ENCODE measurements at regions not wholly inside any gene's neighbourhood (a gene's known extent, or its start where the extent isn't known, plus 50 kb on each side); places are given as distances from the start of the nearest gene placed in this dataset.
A peak's percentile ranks its signal among the peaks of the same experiment; 100 is the strongest.
"Not testable (repeated sequence)": the region's sequence is repeated elsewhere in the genome, so short reads cannot be mapped to it uniquely, and the experiment has no call there.

DNA sequence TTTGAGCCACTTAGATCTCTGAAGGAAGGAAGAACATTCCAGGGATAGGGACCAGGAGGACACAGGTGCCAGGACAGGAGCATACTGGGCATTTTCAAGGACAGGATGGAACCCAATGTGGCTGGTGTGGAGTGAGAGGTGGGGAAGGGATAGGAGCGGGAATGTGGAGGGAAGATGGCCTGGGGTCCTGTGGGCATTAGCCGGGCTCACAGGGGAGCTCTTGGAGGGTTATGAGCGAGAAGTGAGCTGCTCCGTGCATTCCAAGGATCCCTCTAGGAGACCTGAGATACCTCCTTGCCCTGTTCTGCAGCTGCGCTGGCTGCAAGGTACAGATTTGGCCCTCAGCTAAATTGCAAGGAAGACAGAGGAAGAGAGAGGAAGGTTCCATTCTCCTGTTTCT is 87.5 kb downstream of the IER5 start:
- peaks cover 0 to 8% (median 7%) of the 10 kb centered on the region in 3 donors for H3K4me1 Mint-ChIP-seq
- peaks cover 4 to 9% of the 10 kb centered on the region in 2 donors for H3K36me3 Mint-ChIP-seq
- no peak overlapping the region for H3K4me3 Mint-ChIP-seq
- no peak overlapping the region for H3K27ac Mint-ChIP-seq
- no peak for DNase-seq
- peaks cover 3 to 37% (median 23%) of the 10 kb centered on the region in 3 donors for H3K27me3 Mint-ChIP-seq
- ATAC-seq (ENCODE audit: low read depth in 2 of 2): no peak
- H3K9me3 Mint-ChIP-seq: peaks cover 0 to 8% (median 4%) of the 10 kb centered on the region in 7 donors

DNA sequence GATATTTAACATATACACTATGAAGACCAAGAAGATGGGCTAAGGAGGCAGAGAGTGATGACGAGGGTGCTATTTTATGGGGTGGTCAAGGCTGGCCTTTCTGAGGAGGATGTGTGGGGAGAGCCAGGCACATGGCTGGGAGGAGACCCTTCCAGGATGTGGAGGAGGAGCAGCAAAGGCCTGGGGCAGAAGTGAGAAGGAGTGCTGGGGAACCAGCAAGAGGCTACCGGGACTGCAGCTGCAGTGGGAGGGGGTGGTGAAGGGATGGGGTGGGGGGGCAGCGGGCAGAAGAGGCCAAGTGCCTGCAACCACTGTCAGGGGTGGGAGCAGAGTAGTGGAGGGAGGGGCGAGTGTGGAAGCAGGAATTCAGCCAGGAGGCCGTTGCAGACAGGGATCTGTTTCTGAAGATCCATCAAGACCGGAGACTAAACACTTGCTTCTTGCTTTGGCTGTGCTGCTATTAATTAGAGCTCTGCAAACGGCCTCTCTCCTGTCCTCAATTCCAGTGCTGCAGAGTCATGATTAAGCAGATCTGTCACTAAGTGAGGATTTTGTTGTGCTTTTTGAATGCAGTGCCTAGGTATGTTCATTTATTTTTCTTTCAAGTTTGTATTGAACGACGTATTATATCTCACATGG is 89.9 kb downstream of the IER5 start:
- H3K27ac Mint-ChIP-seq: no peak overlapping the region
- peak overlapping the region in 1 of 8 donors; percentile 48 for H3K4me3 Mint-ChIP-seq
- DNase-seq: no peak
- peaks cover 0 to 46% (median 32%) of the 10 kb centered on the region in 3 donors for H3K27me3 Mint-ChIP-seq
- ATAC-seq (ENCODE audit: low read depth in 2 of 2): no peak
- peaks cover 0 to under 1% (median 0%) of the 10 kb centered on the region in 7 donors for H3K9me3 Mint-ChIP-seq
- H3K36me3 Mint-ChIP-seq: peaks cover under 1 to 3% of the 10 kb centered on the region in 2 donors
- H3K4me1 Mint-ChIP-seq: peaks cover 0 to 8% (median 5%) of the 10 kb centered on the region in 3 donors

DNA sequence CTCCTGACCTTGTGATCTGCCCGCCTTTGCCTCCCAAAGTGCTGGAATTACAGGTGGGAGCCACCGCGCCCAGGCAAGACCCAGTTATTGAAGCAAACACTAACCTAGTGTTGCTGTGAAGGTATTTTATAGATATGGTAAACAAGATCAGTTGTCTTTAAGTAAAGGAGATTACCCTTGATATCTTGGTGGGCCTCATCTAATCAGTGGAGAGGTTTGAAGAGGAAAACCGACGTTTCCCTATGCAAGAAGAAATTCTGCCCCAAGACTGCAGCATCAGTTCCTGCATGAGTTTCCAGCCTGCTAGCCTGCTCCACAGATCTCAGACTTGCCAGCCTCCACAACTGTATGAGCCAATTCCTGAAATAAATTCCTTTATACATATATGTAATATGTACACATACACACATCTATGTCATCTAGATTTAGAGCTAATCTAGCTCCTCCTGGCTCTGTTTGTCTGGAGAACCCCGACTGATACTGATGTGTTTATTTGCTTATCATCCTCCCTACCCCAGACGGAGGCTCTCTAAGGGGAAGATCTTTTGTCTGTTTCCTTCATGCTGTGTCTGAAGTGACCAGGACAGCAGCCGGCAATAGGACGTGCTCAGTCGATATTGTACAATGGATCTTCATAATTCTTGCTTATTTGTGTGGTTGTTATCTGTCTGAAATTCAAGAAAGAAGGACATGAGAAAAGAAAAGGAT is 90.9 kb downstream of the IER5 start:
- ATAC-seq (ENCODE audit: low read depth in 2 of 2) (no peak), DNase-seq (no peak)
- Mint-ChIP-seq H3K4me3 (no peak overlapping the region), H3K27me3 (peaks cover 0 to 50% (median 28%) of the 10 kb centered on the region in 3 donors), H3K4me1 (peaks cover 0 to 8% (median 4%) of the 10 kb centered on the region in 3 donors), H3K9me3 (no peaks in the 10 kb centered on the region), H3K27ac (peak overlapping the region in 1 of 6 donors; percentile 45), H3K36me3 (no peaks in the 10 kb centered on the region)

DNA sequence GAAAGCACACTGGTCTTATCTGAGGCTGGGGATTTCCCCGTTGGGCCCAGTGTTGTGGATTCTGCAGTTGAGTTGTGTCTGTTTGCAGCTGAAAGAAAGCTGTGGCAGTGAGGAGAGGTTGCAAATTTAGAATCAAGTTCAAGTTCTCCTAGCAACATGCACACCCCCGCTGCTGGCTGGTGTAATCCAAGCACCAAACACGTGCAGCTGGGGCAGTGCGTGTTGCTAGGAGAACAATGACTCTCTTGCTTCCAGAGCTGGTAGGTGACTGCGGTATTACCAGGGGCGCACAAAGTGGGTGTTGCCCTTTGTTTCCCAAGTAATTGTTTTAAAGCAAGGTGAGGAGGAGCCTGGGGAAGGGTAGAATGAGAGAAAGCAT is 91.5 kb downstream of the IER5 start:
- peaks cover 0 to 8% (median 4%) of the 10 kb centered on the region in 3 donors for H3K4me1 Mint-ChIP-seq
- peaks cover 5 to 50% (median 34%) of the 10 kb centered on the region in 3 donors for H3K27me3 Mint-ChIP-seq
- H3K36me3 Mint-ChIP-seq: no peaks in the 10 kb centered on the region
- H3K27ac Mint-ChIP-seq: peak overlapping the region in 3 of 6 donors; percentile 39 to 60 (median 45)
- H3K9me3 Mint-ChIP-seq: peaks cover 0 to 3% (median 0%) of the 10 kb centered on the region in 7 donors
- no peak for ATAC-seq (ENCODE audit: low read depth in 2 of 2)
- DNase-seq: no peak
- no peak overlapping the region for H3K4me3 Mint-ChIP-seq

DNA sequence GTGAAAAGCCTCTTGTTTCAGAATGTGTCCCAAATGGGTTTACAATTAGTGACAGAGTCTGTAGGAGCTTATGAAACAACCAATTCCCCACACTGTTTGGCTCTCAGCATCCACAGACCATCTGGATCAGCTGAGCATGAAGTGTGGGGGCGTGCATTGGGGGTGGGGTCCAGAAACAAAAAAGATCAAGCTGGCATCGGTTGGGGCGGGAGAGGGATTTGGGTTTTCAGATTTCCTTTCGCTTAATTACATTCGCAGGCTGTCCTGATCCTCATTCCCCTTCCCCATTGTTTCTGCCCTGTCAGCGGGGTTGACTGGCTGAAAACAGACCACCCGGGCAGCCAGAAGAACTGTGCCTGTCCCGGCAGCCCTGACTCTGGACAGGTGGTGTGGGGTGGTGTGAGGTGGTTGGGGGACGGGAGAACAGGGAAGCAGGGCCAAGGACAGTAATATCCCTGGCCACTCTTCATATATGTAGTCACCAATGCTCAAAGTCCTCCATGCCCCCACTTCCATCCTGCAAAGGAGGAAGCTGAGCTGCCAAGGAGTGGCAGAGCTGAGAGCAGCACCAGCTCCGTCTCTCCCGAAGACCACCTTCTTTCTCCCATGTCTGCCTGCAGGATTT is 92.0 kb downstream of the IER5 start:
- H3K9me3 Mint-ChIP-seq: peaks cover 0 to 3% (median 0%) of the 10 kb centered on the region in 7 donors
- H3K36me3 Mint-ChIP-seq: no peaks in the 10 kb centered on the region
- peak overlapping the region in 2 of 6 donors; percentile 39 to 60 for H3K27ac Mint-ChIP-seq
- peaks cover 9 to 53% (median 36%) of the 10 kb centered on the region in 3 donors for H3K27me3 Mint-ChIP-seq
- DNase-seq: no peak
- ATAC-seq (ENCODE audit: low read depth in 2 of 2): no peak
- no peak overlapping the region for H3K4me3 Mint-ChIP-seq
- peaks cover 0 to 8% (median 4%) of the 10 kb centered on the region in 3 donors for H3K4me1 Mint-ChIP-seq

DNA sequence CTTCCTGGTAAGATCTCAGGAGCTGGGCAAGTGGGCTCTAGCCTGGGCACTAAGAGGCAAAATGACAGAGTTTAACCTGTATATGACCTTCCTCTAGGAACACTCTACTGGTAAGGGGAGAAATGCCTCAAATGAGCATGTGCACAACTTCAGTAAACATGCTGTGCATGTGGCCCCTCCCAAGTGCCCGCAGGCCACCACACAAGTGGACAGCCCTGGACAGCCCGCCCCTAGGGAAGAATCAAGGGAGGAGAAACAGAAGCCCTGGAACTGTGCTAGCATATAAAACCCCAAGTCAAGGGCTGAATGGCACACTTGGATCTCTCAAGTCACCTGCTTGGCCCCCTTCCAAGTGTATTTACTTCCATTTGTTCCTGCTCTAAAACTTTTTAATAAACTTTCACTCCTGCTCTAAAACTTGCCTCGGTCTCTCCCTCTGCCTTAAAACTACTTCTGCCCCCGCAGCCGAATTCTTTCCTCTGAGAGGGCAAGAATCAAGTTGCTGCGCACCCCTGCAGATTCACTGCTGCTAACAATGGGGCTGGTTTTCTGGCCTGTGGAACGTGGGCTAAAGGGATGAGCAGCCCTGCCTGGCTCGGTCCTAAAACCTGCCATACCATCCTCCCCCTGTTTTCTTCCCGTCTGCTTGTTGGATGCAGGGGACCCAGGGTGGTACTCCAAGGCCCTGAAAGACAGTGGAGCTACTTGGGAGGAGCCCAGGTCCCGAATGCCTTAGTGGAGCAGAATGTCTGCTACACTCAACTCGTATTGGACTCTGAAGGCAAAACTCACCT is 93.5 kb downstream of the IER5 start:
- Mint-ChIP-seq H3K27ac (no peak overlapping the region), H3K27me3 (peaks cover 22 to 56% (median 39%) of the 10 kb centered on the region in 3 donors), H3K9me3 (peaks cover 0 to 6% (median 3%) of the 10 kb centered on the region in 7 donors), H3K36me3 (no peaks in the 10 kb centered on the region), H3K4me1 (peaks cover 0 to 8% (median 4%) of the 10 kb centered on the region in 3 donors), H3K4me3 (no peak overlapping the region)
- DNase-seq: no peak
- no peak for ATAC-seq (ENCODE audit: low read depth in 2 of 2)

DNA sequence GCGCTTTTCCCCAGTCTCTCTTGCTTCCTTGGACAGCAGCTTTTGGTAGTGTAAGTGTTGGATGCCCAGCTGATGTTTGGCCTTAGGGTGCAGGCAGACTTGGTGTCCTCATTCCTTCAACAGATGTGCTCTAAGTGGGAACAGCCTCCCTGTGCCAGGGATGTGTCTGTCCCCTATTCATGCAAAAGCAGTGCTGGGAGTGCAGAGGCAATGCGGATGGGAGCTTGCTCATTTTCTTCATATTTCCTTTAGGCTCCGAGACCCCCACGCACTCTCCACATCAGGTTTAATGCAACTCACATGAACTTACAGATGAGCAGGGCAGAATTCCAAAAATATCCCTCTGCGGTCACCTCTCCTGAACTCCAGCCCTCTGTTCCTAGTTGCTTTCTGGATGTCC is 96.1 kb downstream of the IER5 start:
- Mint-ChIP-seq H3K27me3 (peaks cover 22 to 68% (median 61%) of the 10 kb centered on the region in 3 donors), H3K36me3 (no peaks in the 10 kb centered on the region), H3K4me1 (peaks cover 4 to 8% (median 5%) of the 10 kb centered on the region in 3 donors), H3K4me3 (no peak overlapping the region), H3K27ac (no peak overlapping the region), H3K9me3 (peaks cover 0 to 6% (median 3%) of the 10 kb centered on the region in 7 donors)
- no peak for ATAC-seq (ENCODE audit: low read depth in 2 of 2)
- DNase-seq: no peak

DNA sequence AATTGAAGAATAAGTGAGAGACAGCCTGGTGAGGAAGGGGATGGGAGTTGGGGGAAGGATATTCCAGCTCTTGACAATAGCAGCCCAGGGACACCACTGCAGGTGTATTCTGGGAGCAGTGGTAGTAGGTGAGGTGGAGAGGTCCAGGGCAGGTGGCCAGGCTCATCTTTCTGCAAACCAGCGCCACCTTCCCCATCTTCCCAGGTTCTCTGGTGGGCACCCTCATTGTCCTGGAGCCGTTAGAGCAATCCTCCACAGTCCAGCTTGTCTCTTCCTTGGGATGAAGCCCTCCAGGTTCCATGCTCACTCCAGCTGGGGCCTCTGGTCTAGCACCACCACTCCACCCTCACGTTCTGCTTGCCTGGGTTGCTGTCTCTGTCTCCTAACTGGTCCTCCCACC is 97.0 kb downstream of the IER5 start:
- Mint-ChIP-seq H3K27ac (no peak overlapping the region), H3K4me3 (no peak overlapping the region), H3K27me3 (peaks cover 22 to 70% (median 66%) of the 10 kb centered on the region in 3 donors), H3K36me3 (no peaks in the 10 kb centered on the region), H3K4me1 (peaks cover 2 to 11% (median 5%) of the 10 kb centered on the region in 3 donors), H3K9me3 (peaks cover 0 to 6% (median 3%) of the 10 kb centered on the region in 7 donors)
- DNase-seq (no peak), ATAC-seq (ENCODE audit: low read depth in 2 of 2) (no peak)

DNA sequence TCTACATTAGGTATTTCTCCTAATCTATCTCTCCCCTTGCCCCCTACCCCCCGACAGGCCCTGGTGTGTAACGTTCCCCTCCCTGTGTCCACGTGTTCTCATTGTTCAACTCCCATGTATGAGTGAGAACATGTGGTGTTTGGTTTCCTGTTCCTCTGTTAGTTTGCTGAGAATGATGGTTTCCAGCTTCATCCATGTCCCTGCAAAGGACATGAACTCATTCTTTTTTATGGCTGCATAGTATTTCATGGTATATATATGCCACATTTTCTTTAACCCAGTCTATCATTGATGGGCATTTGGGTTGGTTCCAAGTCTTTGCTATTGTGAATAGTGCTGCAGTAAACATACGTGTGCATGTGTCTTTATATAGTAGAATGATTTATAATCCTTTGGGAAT is 97.6 kb downstream of the IER5 start:
- not testable (repeated sequence) for ATAC-seq (ENCODE audit: low read depth in 2 of 2); H3K27ac Mint-ChIP-seq; H3K4me3 Mint-ChIP-seq; H3K36me3 Mint-ChIP-seq; H3K9me3 Mint-ChIP-seq; DNase-seq
- Mint-ChIP-seq H3K27me3 (peaks cover 28 to 75% (median 69%) of the 10 kb centered on the region in 3 donors), H3K4me1 (peaks cover 6 to 13% (median 8%) of the 10 kb centered on the region in 3 donors)

DNA sequence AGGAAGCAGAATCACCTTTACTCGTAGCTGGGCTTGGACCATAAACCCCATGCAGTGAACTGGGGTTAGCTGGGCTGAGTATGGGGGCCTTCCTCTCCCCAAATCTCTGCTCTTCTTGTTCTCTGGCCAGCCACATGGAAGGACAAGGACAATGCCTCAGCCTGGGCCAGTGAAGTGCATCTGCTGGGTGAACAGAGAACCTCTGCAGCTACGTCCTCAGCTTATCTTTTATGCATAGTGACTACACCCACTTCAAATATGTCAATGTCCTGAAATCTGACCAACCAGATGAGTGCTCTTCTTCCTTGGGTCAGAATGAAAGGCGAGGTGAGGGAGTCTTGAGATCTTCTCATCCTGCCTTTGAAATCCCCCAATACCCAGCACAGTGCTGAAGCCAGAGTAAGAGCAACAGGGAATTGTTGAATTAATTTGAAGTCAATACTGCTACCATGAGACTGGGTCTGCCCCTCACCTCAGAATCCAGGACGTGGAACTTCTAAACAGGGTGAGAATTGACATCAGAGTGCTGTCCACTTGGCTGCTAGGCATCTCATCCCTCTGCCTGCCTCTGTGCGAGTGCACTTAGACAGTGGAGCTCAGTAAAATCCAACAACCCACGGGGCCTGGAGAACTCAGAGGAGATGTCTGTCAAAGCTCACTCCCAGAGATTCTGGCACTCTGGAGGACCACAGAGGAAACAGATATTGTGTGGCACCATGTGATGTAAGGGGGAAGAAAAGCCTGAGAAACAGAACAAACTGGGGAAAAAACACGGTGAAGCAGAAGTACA is 99.0 kb downstream of the IER5 start:
- DNase-seq (no peak), ATAC-seq (ENCODE audit: low read depth in 2 of 2) (no peak)
- H3K4me1 Mint-ChIP-seq: peaks cover 6 to 13% (median 8%) of the 10 kb centered on the region in 3 donors
- H3K27me3 Mint-ChIP-seq: peaks cover 35 to 75% (median 63%) of the 10 kb centered on the region in 3 donors
- peak overlapping the region in 1 of 6 donors; percentile 66 for H3K27ac Mint-ChIP-seq
- no peak overlapping the region for H3K4me3 Mint-ChIP-seq
- H3K9me3 Mint-ChIP-seq: peaks cover 0 to 6% (median 3%) of the 10 kb centered on the region in 7 donors
- no peaks in the 10 kb centered on the region for H3K36me3 Mint-ChIP-seq

DNA sequence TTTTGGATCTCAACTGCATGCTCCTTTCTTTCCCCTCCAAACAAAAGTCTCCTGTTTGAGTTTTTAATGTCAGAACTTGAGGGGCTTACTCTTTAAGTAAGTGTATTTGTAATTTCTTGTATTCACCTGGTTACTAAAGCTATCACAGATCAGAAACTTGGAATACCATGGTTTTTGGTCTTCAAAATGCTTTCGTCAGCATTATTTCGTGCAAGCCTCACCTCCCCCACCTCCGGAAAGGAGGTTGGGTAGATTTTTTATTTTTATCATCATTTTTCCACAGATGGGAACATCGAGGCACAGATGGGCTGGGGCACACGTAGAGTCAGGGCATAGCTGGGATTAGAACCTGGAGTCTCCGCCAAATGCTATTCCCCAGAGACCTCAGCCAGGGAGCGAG is 100.7 kb downstream of the IER5 start:
- ATAC-seq (ENCODE audit: low read depth in 2 of 2) (no peak), DNase-seq (no peak)
- peaks cover 0 to 8% of the 10 kb centered on the region in 2 donors for H3K36me3 Mint-ChIP-seq
- H3K27ac Mint-ChIP-seq: no peak overlapping the region
- H3K4me1 Mint-ChIP-seq: peaks cover 6 to 13% (median 8%) of the 10 kb centered on the region in 3 donors
- H3K27me3 Mint-ChIP-seq: peaks cover 41 to 84% (median 55%) of the 10 kb centered on the region in 3 donors
- peaks cover 0 to 10% (median 5%) of the 10 kb centered on the region in 7 donors for H3K9me3 Mint-ChIP-seq
- H3K4me3 Mint-ChIP-seq: peak overlapping the region in 1 of 8 donors; percentile 68

DNA sequence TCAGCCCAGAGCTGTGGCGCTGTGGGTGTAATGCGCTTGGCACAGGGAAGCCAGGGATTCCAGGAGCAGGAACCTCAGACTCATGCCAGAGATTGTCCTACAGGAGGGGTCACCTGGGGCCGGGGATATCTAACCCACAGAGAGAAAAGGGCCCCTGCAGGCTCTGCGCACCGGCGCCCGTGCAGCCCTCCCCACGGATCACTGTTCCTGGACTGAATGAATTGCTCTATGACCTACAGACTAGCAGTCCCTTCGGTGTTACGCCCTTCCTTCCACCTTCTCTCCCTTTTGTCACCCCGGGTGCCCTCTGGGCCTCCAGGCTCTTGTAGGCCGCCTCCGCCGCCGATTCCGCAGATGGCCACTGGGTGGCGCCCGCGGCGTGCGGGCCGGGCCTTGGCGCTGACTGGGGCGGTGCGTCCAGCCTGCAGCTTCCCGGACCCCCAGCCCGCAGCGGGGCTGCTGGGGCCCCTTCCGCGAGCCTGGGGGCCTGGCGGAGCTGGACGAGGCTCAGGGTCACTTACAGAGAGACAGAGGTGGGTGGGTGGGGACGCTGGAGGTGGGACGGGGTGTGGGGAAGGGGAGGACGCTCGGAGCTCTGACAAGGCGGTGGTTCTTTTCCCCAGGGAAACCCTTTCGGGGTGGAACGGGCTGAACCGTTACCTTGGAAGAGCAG is 101.3 kb downstream of the IER5 start:
- Mint-ChIP-seq H3K9me3 (peaks cover 0 to 10% (median 5%) of the 10 kb centered on the region in 7 donors), H3K27ac (peak overlapping the region in 1 of 6 donors; percentile 87), H3K27me3 (peaks cover 38 to 80% (median 49%) of the 10 kb centered on the region in 3 donors), H3K4me1 (peaks cover 6 to 13% (median 8%) of the 10 kb centered on the region in 3 donors), H3K36me3 (peaks cover 0 to 9% of the 10 kb centered on the region in 2 donors), H3K4me3 (peak overlapping the region in 4 of 8 donors; percentile 40 to 78 (median 58))
- ATAC-seq (ENCODE audit: low read depth in 2 of 2) (peak; percentile 65 to 79), DNase-seq (peak; percentile 43)
